Parathyroid adenoma (tissue), 2 donors: ENCODE measurements at regions not wholly inside any gene's neighbourhood (a gene's known extent, or its start where the extent isn't known, plus 50 kb on each side); places are given as distances from the start of the nearest gene placed in this dataset.

ENCODE experiments used
- H2AFZ ChIP-seq: fragments of 300-600 bp; sonication (generic); one replicate; pipeline ENCODE4 v1.7.0; 2017; ENCODE audit warnings: antibody characterized with exemption, mild to moderate bottlenecking
- H3K27ac ChIP-seq: fragments of 300-600 bp; sonication (generic); one replicate; pipeline ENCODE4 v1.7.0; 2017
- H3K27me3 ChIP-seq: fragments of 300-600 bp; sonication (generic); one replicate; pipeline ENCODE4 v1.7.0; 2017; ENCODE audit warnings: low read length; ENCODE audit not compliant: control insufficient read depth, insufficient read depth
- H3K36me3 ChIP-seq: fragments of 300-600 bp; sonication (generic); one replicate; pipeline ENCODE4 v1.7.0; 2017; ENCODE audit warnings: low read length; ENCODE audit not compliant: control insufficient read depth, insufficient read depth
- H3K4me1 ChIP-seq: fragments of 300-600 bp; sonication (generic); one replicate; pipeline ENCODE4 v1.7.0; 2017; ENCODE audit warnings: control low read depth
- H3K4me2 ChIP-seq: fragments of 300-600 bp; sonication (generic); one replicate; pipeline ENCODE4 v1.7.0; 2017; ENCODE audit warnings: low read length
- H3K4me3 ChIP-seq: fragments of 300-600 bp; sonication (generic); one replicate; pipeline ENCODE4 v1.7.0; 2017; ENCODE audit warnings: low read depth, low read length
- H3K79me2 ChIP-seq: fragments of 300-600 bp; sonication (generic); one replicate; pipeline ENCODE4 v1.7.0; 2017; ENCODE audit warnings: control low read depth
- H3K9ac ChIP-seq: fragments of 300-600 bp; sonication (generic); one replicate; pipeline ENCODE4 v1.7.0; 2017; ENCODE audit warnings: mild to moderate bottlenecking
- H3K9me3 ChIP-seq: fragments of 300-600 bp; sonication (generic); one replicate; pipeline ENCODE4 v1.7.0; 2017; ENCODE audit warnings: low read length; ENCODE audit not compliant: control insufficient read depth
- TF ChIP-seq, protein P1 (sequence below): fragments of 300-600 bp; sonication (generic); IDR thresholded peaks from one replicate; pipeline ENCODE4 v1.7.0; 2017; ENCODE audit warnings: antibody characterized with exemption, mild to moderate bottlenecking
- donor health status: primary hyperparathyroidism.

DNA sequence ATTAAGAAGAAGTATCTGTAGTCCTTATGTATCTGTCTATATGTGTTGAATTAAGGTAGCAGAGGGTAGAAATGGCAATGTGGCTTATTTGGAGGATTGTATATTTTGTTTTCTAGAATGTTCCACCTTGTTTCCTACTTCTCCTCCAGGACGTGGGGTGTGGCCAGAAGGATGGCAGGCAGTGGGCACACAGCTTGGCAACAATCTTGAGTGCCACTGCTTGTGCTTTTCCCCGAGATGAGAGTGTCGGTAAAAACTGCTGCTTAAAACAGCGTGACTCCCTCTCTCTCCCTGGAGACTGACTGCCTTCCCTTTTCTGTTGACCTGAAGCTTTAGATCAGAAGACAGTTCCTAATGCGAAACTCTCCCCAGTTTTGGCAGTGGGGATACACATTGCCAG lies 61.2 kb downstream of the FAT3 start:
- Histone ChIP-seq H3K4me2 (no peak overlapping the region), H3K27me3 (no peaks in the 10 kb centered on the region)
- TF ChIP-seq, protein P1, sequence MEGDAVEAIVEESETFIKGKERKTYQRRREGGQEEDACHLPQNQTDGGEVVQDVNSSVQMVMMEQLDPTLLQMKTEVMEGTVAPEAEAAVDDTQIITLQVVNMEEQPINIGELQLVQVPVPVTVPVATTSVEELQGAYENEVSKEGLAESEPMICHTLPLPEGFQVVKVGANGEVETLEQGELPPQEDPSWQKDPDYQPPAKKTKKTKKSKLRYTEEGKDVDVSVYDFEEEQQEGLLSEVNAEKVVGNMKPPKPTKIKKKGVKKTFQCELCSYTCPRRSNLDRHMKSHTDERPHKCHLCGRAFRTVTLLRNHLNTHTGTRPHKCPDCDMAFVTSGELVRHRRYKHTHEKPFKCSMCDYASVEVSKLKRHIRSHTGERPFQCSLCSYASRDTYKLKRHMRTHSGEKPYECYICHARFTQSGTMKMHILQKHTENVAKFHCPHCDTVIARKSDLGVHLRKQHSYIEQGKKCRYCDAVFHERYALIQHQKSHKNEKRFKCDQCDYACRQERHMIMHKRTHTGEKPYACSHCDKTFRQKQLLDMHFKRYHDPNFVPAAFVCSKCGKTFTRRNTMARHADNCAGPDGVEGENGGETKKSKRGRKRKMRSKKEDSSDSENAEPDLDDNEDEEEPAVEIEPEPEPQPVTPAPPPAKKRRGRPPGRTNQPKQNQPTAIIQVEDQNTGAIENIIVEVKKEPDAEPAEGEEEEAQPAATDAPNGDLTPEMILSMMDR = no peak

DNA sequence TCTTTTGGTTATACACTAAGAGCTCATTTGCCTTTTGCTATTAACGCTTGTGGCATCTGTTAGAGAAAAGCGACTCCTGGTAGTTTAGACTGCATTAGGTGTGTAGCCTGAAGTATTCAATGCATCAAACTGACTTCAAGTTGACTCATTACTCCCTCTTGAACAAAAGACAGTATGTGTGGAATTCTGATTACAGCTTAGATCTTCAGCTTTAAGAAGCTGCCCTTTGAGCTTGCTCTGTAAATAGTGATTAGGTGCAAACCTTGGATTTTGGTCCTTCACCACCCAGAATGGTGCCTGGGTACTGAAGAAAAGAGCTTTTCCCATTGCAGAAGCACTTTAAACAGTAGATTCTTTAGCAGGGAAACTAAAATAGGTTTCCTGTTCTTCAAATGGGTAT lies 62.1 kb downstream of the FAT3 start:
- H3K79me2 ChIP-seq = no peaks in the 10 kb centered on the region
- H3K4me3 ChIP-seq = no peak overlapping the region
- no peak overlapping the region for H3K27ac ChIP-seq
- H3K36me3 ChIP-seq = no peaks in the 10 kb centered on the region
- TF ChIP-seq, protein P1 = no peak
- H3K4me1 ChIP-seq = no peaks in the 10 kb centered on the region
- H3K27me3 ChIP-seq = no peaks in the 10 kb centered on the region
- no peak overlapping the region for H3K9ac ChIP-seq
- no peak overlapping the region for H3K4me2 ChIP-seq
- H3K9me3 ChIP-seq = no peaks in the 10 kb centered on the region
- H2AFZ ChIP-seq = no peak overlapping the region

More for the DNA sequence above, 61.2 kb downstream of the FAT3 start:
- Histone ChIP-seq H3K9ac (no peak overlapping the region), H3K27ac (no peak overlapping the region), H3K36me3 (no peaks in the 10 kb centered on the region), H3K9me3 (no peaks in the 10 kb centered on the region), H3K4me1 (no peaks in the 10 kb centered on the region), H3K4me3 (no peak overlapping the region), H2AFZ (no peak overlapping the region), H3K79me2 (no peaks in the 10 kb centered on the region)

DNA sequence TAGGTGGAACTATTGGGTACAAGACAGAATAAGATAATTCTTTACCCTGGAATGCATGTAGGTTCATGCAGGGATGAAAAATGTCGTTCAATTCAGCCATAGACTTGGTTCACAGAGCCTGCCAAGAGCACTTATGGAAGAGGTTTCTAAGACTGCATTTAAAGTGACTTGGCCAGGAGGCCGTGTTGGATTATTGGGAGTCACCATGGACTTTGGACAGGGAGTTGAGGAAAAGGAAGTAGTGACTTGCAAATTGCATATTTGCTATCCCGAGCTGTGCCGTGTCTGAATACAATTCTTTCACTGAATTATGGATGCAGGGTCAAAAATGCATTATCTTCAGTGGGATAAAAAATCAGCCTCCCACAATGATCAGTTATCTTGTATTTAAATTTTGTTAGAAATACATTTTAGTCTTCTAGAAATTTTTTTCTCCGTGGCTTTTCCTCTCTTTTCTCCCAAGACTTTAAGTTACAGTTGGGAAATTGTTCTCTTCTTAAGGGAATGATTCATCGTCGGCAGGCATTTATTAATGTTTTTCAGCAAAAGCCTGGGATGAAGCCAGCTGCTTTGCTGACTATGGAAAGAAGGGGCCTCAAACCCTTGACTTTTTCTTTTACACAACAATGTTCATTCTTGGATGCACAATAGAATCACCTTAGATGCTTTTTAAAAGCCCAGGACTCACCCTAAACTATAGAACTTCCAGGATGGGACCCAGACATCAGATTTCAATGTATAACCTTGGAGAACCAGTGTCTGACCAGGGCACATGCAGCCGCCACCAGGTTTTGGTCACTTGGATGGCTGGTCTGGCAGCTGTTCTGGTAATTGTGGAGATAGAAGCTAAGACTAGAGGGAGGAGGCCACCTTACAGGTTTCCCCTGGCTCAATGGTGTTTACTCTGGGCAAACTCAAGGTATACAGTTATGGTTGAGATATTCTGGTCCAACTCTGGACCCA lies 70.8 kb downstream of the FAT3 start:
- H3K4me1 ChIP-seq = no peaks in the 10 kb centered on the region
- H3K9me3 ChIP-seq = no peaks in the 10 kb centered on the region
- H3K9ac ChIP-seq = no peak overlapping the region
- no peak overlapping the region for H3K4me2 ChIP-seq
- H3K36me3 ChIP-seq = no peaks in the 10 kb centered on the region
- no peaks in the 10 kb centered on the region for H3K27me3 ChIP-seq
- no peak overlapping the region for H2AFZ ChIP-seq
- H3K79me2 ChIP-seq = no peaks in the 10 kb centered on the region
- H3K27ac ChIP-seq = no peak overlapping the region
- no peak overlapping the region for H3K4me3 ChIP-seq
- TF ChIP-seq, protein P1 = no peak

DNA sequence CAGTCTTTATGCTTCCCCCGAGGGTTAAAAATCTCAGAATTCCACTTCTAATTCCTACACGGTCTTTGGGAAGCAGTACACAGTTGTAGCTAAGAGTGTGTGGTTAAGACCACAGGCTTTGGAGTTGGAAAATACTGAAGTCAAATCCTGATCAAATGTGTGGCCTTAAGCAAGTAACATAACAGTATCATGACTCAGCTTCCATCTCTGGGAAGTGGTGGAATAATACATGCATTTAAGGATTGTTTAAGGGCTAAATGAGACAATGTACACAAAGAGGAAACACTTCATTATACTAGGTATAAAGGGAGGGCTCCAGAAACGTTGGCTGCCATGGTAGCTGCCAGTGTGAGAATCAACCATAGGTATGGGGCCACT lies 71.5 kb downstream of the FAT3 start:
- no peak overlapping the region for H3K9ac ChIP-seq
- TF ChIP-seq, protein P1 = no peak
- H3K36me3 ChIP-seq = no peaks in the 10 kb centered on the region
- H2AFZ ChIP-seq = no peak overlapping the region
- no peaks in the 10 kb centered on the region for H3K9me3 ChIP-seq
- no peaks in the 10 kb centered on the region for H3K79me2 ChIP-seq
- H3K4me1 ChIP-seq = no peaks in the 10 kb centered on the region
- no peak overlapping the region for H3K4me2 ChIP-seq
- H3K27ac ChIP-seq = no peak overlapping the region
- no peak overlapping the region for H3K4me3 ChIP-seq
- H3K27me3 ChIP-seq = no peaks in the 10 kb centered on the region
